IPS-18a (cell line): ENCODE measurements at regions not wholly inside any gene's neighbourhood (a gene's known extent, or its start where the extent isn't known, plus 50 kb on each side); places are given as distances from the start of the nearest gene placed in this dataset.

Experiments
- H3K27ac ChIP-seq: one replicate; pipeline ENCODE4 v1.5.1; 2013; ENCODE audit warnings: low read length
- H3K27me3 ChIP-seq: one replicate; pipeline ENCODE4 v1.6.1; 2013; ENCODE audit warnings: mild to moderate bottlenecking, low read length; ENCODE audit not compliant: control insufficient read depth, insufficient read depth
- H3K36me3 ChIP-seq: one replicate; pipeline ENCODE4 v1.6.1; 2013; ENCODE audit warnings: low read depth, low read length; ENCODE audit not compliant: control insufficient read depth
- H3K4me1 ChIP-seq: one replicate; pipeline ENCODE4 v1.6.1; 2013; ENCODE audit warnings: low read depth, low read length; ENCODE audit not compliant: control insufficient read depth
- H3K4me3 ChIP-seq: one replicate; pipeline ENCODE4 v1.5.1; 2013; ENCODE audit warnings: low read length
- H3K9ac ChIP-seq: one replicate; pipeline ENCODE4 v1.6.1; 2013; ENCODE audit warnings: mild to moderate bottlenecking, low read length, moderate library complexity
- H3K9me3 ChIP-seq: one replicate; pipeline ENCODE4 v1.6.1; 2013; ENCODE audit warnings: low read depth, low read length; ENCODE audit not compliant: control insufficient read depth

- no peak overlapping the region for H3K9ac ChIP-seq
- H3K4me1 ChIP-seq: peaks cover 4% of the 10 kb centered on the region
- no peak overlapping the region for H3K4me3 ChIP-seq
- no peaks in the 10 kb centered on the region for H3K27me3 ChIP-seq
- no peaks in the 10 kb centered on the region for H3K9me3 ChIP-seq
- H3K36me3 ChIP-seq: no peaks in the 10 kb centered on the region
- H3K27ac ChIP-seq: no peak overlapping the region
Measured at GRCh38 chr1:182003953-182004586, 57.4 kb downstream of the ZNF648 start.

- H3K27ac ChIP-seq: no peak overlapping the region
- no peak overlapping the region for H3K9ac ChIP-seq
- no peaks in the 10 kb centered on the region for H3K27me3 ChIP-seq
- no peaks in the 10 kb centered on the region for H3K36me3 ChIP-seq
- H3K4me3 ChIP-seq: no peak overlapping the region
- peaks cover 4% of the 10 kb centered on the region for H3K4me1 ChIP-seq
- no peaks in the 10 kb centered on the region for H3K9me3 ChIP-seq
Measured at GRCh38 chr1:182003025-182003725, 58.3 kb downstream of the ZNF648 start.

DNA sequence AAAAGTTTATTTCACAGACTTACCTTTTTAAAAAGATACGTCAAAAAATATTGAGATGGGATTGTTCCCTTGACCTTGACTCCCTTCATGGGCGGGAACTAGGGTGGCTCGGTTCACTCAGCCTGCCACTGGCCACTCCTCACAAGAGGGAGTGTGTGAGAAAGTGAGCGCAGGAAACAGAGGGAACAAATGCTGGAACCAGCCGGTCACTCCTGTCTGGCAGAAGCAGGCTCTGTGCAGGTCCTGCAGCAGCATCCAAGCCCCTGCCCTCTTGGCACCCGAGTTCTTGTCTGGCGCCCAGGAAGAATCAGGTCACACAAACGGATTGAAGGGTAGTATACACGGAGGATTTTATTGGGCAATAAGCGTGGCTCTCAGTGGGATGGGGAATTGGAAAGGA is 58.9 kb downstream of the ZNF648 start:
- Histone ChIP-seq H3K27me3 (no peaks in the 10 kb centered on the region), H3K36me3 (no peaks in the 10 kb centered on the region), H3K9ac (no peak overlapping the region), H3K4me3 (no peak overlapping the region), H3K27ac (no peak overlapping the region), H3K9me3 (no peaks in the 10 kb centered on the region), H3K4me1 (peaks cover 4% of the 10 kb centered on the region)

DNA sequence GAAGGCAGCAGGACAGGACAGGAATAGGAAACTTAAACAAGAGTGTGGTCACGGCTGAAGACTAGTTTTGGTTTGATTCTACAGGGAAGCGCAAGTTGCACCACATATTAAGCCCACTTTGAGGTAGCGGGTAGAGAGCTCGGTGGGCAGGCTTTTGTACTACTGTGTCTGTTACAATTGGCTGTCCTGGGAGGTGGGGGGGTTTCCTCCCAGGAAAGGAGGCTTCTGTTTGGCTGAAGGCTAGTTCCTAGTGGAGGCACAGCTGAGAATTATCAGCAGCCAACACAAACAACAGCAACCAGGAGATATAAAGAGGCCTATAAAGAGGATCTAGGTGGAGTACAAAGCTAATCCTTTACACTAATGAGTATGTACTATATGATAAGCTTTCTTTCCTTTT is 62.7 kb downstream of the ZNF648 start:
- Histone ChIP-seq H3K9me3 (no peaks in the 10 kb centered on the region), H3K9ac (no peak overlapping the region), H3K4me3 (no peak overlapping the region), H3K27ac (no peak overlapping the region), H3K27me3 (no peaks in the 10 kb centered on the region), H3K4me1 (peaks cover 6% of the 10 kb centered on the region), H3K36me3 (no peaks in the 10 kb centered on the region)

GRCh38 chr1:181992072-181992471 is 69.4 kb downstream of the ZNF648 start:
- Histone ChIP-seq H3K4me3 (no peak overlapping the region), H3K9ac (no peak overlapping the region), H3K9me3 (no peaks in the 10 kb centered on the region), H3K27me3 (no peaks in the 10 kb centered on the region), H3K36me3 (no peaks in the 10 kb centered on the region), H3K27ac (no peak overlapping the region), H3K4me1 (peaks cover 6% of the 10 kb centered on the region)

DNA sequence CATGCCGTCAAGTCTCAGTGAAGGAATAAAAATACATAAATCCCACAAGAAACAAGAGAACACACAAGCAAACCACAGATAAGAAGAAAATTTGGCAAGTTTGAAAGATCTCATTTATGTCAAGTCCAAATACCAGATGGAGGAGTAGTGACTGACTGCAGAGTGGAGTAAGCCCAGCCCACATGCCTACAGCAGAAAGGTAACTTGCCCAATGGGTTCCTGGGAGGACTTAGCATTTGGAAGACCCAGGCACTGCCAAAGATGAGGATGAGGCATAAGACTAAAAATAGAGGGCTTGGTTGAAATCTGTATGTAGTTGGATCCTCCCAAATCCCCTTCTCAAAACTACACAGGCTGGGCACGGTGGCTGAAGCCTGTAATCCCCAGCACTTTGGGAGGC is 70.8 kb downstream of the ZNF648 start:
- Histone ChIP-seq H3K27ac (no peak overlapping the region), H3K9ac (no peak overlapping the region), H3K27me3 (no peaks in the 10 kb centered on the region), H3K4me1 (peaks cover 16% of the 10 kb centered on the region), H3K4me3 (no peak overlapping the region), H3K9me3 (no peaks in the 10 kb centered on the region), H3K36me3 (no peaks in the 10 kb centered on the region)

- Histone ChIP-seq H3K27ac (no peak overlapping the region), H3K36me3 (no peaks in the 10 kb centered on the region), H3K9me3 (no peaks in the 10 kb centered on the region), H3K9ac (no peak overlapping the region), H3K4me3 (no peak overlapping the region), H3K27me3 (no peaks in the 10 kb centered on the region), H3K4me1 (peaks cover 11% of the 10 kb centered on the region)
Measured at GRCh38 chr1:181989261-181989920, 72.1 kb downstream of the ZNF648 start.

DNA sequence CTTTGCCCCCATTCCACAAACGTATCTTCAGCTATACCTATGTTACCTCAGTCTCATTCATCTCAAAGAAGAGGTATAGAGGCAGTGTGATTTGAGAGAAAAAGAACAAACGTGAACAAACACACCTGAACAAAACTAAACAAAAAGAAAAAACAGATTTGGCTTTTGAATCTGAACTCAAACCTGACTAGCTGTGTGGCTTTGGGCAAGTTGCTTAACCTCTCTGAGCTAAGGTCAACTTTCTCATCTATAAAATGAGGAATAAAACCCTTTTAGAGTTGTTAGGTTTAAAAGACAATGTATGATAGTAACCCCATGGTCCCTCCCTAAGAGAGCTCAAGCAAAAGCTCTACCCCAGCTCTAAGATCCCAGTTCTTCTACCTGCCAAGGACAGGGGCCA is 73.5 kb downstream of the ZNF648 start:
- Histone ChIP-seq H3K4me1 (peaks cover 11% of the 10 kb centered on the region), H3K9me3 (no peaks in the 10 kb centered on the region), H3K27ac (no peak overlapping the region), H3K9ac (no peak overlapping the region), H3K27me3 (no peaks in the 10 kb centered on the region), H3K4me3 (no peak overlapping the region), H3K36me3 (no peaks in the 10 kb centered on the region)

DNA sequence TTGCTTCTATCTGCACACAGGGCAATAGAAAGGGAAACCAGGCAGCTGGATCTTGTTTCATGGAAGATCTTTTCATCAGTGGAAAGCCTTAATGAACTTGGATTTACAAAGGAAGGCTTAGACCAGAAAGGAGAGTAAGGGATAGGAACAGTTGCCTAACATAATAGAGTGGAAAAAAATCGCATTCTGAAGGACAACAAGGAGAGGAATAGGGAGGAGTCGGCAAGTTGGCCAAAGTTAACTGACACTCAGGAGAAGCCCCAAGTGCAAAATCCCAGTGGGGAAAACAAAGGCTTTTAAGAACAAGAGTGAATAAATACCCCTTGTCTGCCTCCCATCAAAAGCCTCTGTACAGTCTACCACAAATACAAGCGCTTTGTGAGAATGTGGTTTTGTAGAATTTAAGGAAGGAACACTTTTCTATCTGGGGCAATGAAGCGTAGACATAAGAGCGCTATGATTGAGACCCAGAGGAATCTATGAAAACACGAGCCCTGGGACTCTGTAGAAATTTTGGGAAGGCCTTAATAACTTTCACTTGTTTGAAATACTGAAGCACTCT is 74.1 kb downstream of the ZNF648 start:
- peaks cover 11% of the 10 kb centered on the region for H3K4me1 ChIP-seq
- no peaks in the 10 kb centered on the region for H3K36me3 ChIP-seq
- no peak overlapping the region for H3K9ac ChIP-seq
- no peaks in the 10 kb centered on the region for H3K9me3 ChIP-seq
- H3K27ac ChIP-seq: no peak overlapping the region
- H3K27me3 ChIP-seq: no peaks in the 10 kb centered on the region
- H3K4me3 ChIP-seq: no peak overlapping the region

DNA sequence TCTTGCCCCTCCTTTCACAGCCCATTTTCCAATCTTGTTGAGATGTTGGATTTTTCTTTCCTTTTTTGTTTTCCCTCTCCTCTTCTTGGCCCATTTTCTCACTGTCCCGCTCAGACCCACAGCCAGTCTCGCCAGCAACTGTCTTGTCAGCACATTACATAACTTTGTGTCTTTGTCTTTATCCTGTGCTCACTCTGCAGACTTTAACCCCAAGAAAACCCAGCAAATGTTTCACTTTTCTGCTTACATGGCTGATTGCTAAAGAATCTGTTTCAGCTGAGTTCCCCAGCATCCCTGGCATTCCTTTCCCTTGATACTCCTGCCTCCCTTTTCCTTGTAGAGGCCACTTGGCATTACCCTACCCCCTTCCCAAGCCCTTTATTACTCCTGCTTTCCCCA is 74.6 kb downstream of the ZNF648 start:
- Histone ChIP-seq H3K4me3 (no peak overlapping the region), H3K4me1 (peaks cover 11% of the 10 kb centered on the region), H3K9me3 (no peaks in the 10 kb centered on the region), H3K27me3 (no peaks in the 10 kb centered on the region), H3K9ac (no peak overlapping the region), H3K27ac (no peak overlapping the region), H3K36me3 (no peaks in the 10 kb centered on the region)

- Histone ChIP-seq H3K36me3 (no peaks in the 10 kb centered on the region), H3K27ac (no peak overlapping the region), H3K9ac (no peak overlapping the region), H3K27me3 (no peaks in the 10 kb centered on the region), H3K9me3 (no peaks in the 10 kb centered on the region), H3K4me3 (no peak overlapping the region), H3K4me1 (peaks cover 11% of the 10 kb centered on the region)
Measured at GRCh38 chr1:181985936-181986906, 75.3 kb downstream of the ZNF648 start.
